ENCODE measurements at regions not wholly inside any gene's neighbourhood (a gene's known extent, or its start where the extent isn't known, plus 50 kb on each side); places are given as distances from the start of the nearest gene placed in this dataset.
"Not testable (repeated sequence)": the region's sequence is repeated elsewhere in the genome, so short reads cannot be mapped to it uniquely, and the experiment has no call there.

GRCh38 chr10:65285726-65286125, 1640.1 kb upstream of the LRRTM3 start:
- not testable (repeated sequence) for DNase-seq (ENCODE audit: low spot score)

DNA sequence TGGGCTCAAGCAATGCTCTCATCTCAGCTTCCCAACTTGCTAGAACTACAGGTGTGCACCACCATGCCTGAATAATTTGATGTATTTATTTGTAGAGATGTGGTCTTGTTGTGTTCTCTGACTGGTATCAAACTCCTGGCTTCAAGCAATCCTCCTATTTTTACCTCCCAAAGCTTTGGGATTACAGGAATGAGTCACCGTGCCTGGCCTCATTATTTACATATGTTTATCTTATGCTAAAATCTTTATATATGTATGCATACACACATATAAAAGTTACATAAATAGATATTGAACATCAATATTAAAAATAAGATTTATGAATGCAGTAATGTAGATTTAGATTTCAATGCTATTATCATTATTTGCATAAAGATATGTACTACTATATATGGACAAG, 1634.5 kb upstream of the LRRTM3 start:
- DNase-seq (ENCODE audit: low spot score) = no peak

GRCh38 chr10:65292551-65292950, 1633.3 kb upstream of the LRRTM3 start:
- no peak for DNase-seq (ENCODE audit: low spot score)

DNA sequence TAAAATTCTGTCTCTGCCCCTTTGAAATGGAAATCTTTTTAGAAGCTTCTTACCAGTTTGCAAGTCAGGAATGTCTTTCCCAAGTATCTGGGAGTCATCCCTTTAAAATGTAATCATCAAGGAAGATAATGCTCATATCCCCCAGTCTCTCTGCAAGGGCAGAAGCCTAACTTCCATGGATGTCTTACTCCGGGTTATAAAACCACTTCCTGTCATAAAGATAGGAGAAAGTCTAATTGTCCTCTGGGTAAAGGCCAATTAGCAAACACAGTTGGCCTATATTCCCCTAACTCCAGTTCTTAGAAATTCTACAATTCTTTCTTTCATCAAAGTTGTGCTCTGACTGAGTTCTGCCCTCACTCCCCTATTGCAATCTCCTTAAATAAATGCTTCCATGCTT, 1631.5 kb upstream of the LRRTM3 start:
- no peak for DNase-seq (ENCODE audit: low spot score)

DNA sequence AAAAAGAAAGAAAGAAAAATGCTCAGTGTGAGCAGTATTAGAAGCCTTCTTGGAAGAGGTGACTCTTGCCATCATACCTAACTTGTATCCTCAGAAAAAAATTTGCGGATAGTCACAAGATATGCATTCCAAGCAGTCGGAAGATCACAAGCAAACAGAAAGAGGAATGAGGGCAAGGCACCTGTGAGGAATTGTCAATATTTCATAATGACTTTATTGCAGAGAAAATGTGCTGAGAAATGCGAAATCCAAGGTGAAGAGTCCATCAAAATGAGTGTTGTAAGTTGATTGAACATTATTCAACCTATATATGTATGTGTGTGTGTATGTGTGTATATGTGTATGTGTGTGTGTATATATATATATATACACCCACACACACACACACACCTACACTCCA, 1624.7 kb upstream of the LRRTM3 start:
- DNase-seq (ENCODE audit: low spot score) = no peak

DNA sequence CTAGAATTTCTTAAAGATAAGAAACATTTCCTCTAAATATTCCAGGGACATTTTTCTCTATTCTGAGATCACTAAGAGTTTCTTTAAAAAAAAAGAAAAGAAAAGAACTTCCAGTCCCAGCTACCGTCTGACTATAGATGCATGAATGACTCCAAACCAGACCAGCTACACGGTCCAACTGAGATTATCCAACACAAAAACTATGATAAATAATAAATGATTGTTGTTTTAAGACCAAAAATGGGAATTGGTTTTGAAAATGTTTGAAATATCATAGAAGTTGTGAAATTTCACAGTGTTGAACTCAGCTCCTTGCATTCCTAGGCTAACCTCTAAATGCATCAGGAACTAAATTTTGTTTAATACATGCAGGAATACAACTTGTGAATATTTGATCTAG, 1619.6 kb upstream of the LRRTM3 start:
- DNase-seq (ENCODE audit: low spot score) = no peak

GRCh38 chr10:65312876-65313275, 1613.0 kb upstream of the LRRTM3 start:
- no peak for DNase-seq (ENCODE audit: low spot score)

DNA sequence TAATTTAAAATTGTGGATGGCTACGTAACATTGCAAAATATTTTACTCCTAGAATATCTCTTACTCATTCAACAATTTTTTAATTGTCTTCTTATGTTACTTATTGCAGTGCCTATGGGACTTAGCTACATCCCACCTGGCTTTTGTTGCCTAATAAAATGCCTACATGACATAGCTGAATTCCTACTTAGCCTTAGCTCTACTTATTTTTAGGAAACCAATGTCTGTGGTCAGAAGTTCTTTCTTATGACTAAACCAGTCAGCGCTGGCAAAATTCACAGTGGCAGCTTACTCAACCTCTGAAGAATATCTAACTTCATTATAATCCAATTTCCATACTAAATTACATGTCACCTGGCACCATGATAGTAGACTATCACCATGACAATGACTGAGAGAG, 1612.4 kb upstream of the LRRTM3 start:
- DNase-seq (ENCODE audit: low spot score) = no peak

- DNase-seq (ENCODE audit: low spot score) = no peak
Measured at GRCh38 chr10:65314253-65314652, 1611.6 kb upstream of the LRRTM3 start.

DNA sequence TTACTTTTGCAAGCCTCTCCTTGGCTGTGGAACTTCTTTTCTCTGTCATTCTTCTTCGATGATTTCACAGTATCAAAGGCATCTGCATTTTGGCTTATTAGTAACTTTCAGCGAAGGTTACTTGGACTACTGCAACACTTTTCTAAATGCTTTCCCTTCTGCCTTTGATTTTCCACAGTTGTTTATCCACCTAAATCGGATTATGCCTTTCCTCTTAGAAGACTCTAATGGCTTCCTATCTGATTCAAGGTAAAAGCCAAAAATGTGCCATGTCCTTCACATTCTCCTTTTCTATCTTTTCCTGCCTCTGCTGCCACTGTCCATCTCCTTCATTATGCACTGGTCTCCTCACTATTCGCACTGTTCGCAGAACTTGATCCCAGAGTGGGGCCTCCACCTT, 1606.3 kb upstream of the LRRTM3 start:
- DNase-seq (ENCODE audit: low spot score) = no peak

- DNase-seq (ENCODE audit: low spot score) = no peak
Measured at GRCh38 chr10:65320236-65321026, 1605.4 kb upstream of the LRRTM3 start.

DNA sequence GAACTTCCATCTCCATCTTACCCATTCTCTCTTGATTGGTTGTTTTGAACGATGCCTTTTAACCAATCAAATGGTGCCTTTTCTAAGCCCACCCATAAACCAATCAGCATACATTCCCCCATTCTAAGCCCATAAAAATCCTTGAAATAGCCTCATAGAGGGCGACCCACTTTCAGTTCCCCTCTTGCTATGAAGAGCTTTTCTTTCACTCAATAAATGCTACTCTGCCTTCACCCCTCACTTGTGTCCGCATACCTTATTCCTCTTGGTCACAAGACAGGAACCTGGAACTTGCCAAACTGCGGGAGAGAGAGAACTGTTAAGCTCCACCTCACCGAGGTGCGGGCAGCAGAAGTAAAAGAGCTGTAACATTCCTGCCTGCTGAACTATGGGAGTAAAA, 1602.0 kb upstream of the LRRTM3 start:
- DNase-seq (ENCODE audit: low spot score) = no peak

DNA sequence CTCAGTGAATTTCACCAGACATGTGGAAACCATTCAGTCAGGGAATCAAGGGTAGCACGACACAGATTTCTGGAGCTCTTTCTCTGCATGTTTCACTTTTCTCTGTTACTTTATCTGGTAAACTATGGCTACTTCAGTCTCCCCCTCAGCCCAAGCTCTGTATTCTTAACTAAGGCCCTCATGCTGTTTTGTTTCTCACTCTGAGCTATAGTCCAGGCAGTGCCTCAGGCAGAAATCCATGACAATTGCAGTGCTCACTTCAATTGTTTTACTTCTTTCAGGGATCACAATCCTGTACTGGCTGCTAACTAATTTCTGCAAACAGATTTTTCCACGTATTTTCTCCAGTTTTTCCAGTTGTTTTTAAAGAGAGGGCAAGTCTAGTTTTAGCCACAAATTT, 1599.9 kb upstream of the LRRTM3 start:
- DNase-seq (ENCODE audit: low spot score) = no peak

GRCh38 chr10:65328486-65328885, 1597.3 kb upstream of the LRRTM3 start:
- no peak for DNase-seq (ENCODE audit: low spot score)

DNA sequence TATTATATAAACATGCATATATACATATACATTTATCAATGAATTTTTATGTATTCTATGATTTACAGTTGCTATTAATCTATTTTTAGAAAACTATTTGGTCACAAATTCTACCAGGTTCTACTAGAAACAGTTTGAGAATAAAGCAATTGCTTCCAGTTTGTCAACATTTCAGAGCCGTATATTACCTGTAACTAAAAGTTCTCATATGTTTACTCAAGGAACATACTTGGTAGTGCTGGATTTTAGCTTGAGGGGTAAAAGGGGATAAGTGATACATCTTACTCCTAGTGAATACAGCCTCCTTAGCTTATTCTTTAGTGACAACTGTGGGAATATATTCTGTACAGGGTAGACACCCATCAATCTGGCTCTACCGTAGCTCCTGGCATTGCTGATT, 1590.5 kb upstream of the LRRTM3 start:
- no peak for DNase-seq (ENCODE audit: low spot score)

DNA sequence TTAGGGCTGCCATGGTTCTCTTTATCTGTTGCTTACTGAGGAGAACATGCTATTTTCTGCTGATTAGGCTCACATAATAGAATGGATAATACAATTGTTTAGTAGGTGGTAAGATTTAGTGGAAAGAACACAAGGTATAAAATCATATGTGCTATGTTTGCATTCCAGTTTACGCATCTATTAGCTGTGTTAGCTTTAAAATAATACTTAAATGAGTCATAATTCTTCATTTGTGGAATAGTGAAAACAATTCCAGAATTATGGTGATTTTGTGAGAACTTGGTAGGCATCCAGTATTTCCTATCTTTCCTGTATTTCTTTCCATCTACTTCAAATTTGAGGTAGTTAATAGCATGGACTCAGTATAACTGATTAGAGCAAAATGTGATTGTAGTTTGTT, 1585.5 kb upstream of the LRRTM3 start:
- no peak for DNase-seq (ENCODE audit: low spot score)

- no peak for DNase-seq (ENCODE audit: low spot score)
Measured at GRCh38 chr10:65341323-65341925, 1584.4 kb upstream of the LRRTM3 start.

GRCh38 chr10:65342245-65342644, 1583.6 kb upstream of the LRRTM3 start:
- DNase-seq (ENCODE audit: low spot score) = no peak

DNA sequence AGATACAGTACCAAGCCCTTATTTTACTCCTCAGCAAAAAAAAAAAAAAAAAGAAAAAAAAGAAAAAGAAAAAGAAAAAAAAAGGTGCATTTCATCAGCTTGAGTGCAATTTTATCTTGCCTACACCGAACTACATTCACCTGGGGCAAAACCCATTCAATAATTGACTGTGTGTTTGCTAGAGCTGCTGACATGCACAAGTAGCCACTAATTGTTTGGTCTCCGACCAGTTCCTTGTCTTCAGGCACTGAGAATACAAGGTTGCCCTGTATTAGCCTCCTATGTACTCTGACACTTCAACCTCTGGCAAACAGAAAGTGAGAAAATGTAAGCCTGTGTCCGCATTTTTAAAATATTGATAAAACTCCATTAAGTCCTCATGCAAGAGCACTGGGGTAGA, 1579.4 kb upstream of the LRRTM3 start:
- no peak for DNase-seq (ENCODE audit: low spot score)

DNA sequence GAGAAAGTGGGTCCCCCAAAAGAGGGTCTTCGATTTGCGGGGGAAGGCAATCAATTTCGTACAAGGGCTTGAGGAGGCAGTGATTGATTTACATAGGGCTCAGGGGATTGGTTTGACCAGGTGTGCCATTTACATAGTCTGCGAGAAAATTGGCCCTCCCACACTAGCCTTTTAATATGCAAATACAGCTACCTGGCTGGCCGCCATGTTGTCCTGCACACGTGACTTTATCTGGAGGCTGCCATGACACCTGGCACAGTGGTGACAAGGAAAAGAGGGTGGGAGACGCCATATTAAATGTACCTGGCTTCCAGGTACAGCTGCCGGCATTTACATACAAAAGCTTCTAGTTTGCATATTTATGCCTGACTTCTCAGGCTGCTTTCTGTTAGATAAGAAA, 1577.2 kb upstream of the LRRTM3 start:
- no peak for DNase-seq (ENCODE audit: low spot score)

DNA sequence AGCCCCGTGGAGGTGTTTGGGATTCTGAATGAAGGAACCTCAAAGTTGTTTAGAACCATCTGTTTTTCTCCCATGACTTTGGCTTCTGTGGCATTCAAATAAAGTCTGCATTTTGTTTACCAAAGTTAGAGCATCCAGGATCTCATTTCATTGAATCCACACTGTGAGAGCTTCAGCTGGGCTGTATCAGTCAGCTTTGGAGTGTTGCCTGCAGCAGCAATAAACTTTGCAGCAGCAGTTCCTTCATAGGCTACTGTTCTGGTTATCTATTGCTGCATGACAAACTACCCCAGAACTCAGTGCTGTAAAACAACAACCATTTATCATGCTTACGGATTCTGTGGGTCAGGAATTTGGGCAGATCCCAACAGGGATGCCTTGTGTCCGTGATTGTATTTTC, 1575.2 kb upstream of the LRRTM3 start:
- DNase-seq (ENCODE audit: low spot score) = no peak

- DNase-seq (ENCODE audit: low spot score) = no peak
Measured at GRCh38 chr10:65355141-65355680, 1570.6 kb upstream of the LRRTM3 start.

- DNase-seq (ENCODE audit: low spot score) = no peak
Measured at GRCh38 chr10:65358565-65358964, 1567.3 kb upstream of the LRRTM3 start.

DNA sequence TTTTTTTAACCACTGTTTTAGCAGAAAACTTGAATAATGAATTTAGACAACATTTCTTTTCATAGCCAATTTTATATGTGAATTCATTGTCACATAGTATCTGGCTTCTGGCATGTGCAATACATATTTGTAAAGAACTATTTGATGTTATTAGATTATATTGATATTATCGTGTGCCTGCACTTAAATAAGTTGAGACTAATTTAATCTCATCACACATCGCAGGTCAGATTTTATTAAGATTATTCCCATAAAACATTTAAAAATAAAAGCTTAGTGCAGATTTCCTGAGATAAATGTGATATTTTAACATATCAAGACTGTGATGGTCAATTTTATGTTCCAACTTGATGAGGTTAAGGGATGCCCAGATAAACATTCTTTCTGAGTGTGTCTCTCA, 1565.3 kb upstream of the LRRTM3 start:
- DNase-seq (ENCODE audit: low spot score) = no peak
